T-helper 2 cell treated with Interferon-gamma antibody and Interleukin-4, amounts not matched to agents 5 μg/mL and 100 μg/mL, for 36 hours (primary cell): ENCODE measurements at regions not wholly inside any gene's neighbourhood (a gene's known extent, or its start where the extent isn't known, plus 50 kb on each side); places are given as distances from the start of the nearest gene placed in this dataset.
"Not testable (repeated sequence)": the region's sequence is repeated elsewhere in the genome, so short reads cannot be mapped to it uniquely, and the experiment has no call there.

Experiments used
- DNase-seq: peaks from one replicate; pipeline ENCODE4 v3.0.0; 2021; ENCODE audit warnings: low spot score
- H3K27ac Mint-ChIP-seq: one replicate; pipeline ENCODE4 v1.8.0; 2021; ENCODE audit warnings: mild to moderate bottlenecking, mixed read lengths
- H3K27me3 Mint-ChIP-seq: one replicate; pipeline ENCODE4 v1.8.0; 2021; ENCODE audit warnings: low read depth, mixed read lengths
- H3K36me3 Mint-ChIP-seq: one replicate; pipeline ENCODE4 v1.8.0; 2021; ENCODE audit warnings: low read depth, mixed read lengths
- H3K4me1 Mint-ChIP-seq: one replicate; pipeline ENCODE4 v1.8.0; 2021; ENCODE audit warnings: low read depth, mixed read lengths
- H3K4me3 Mint-ChIP-seq: one replicate; pipeline ENCODE4 v1.8.0; 2022; ENCODE audit warnings: mild to moderate bottlenecking, moderate library complexity, mixed read lengths
- H3K9me3 Mint-ChIP-seq: one replicate; pipeline ENCODE4 v1.8.0; 2021; ENCODE audit warnings: mixed read lengths

GRCh38 chr10:61818251-61818650 lies 83.2 kb upstream of the ARID5B start:
- not testable (repeated sequence) for H3K4me3 Mint-ChIP-seq, DNase-seq, H3K36me3 Mint-ChIP-seq, H3K9me3 Mint-ChIP-seq, H3K27me3 Mint-ChIP-seq, H3K27ac Mint-ChIP-seq
- H3K4me1 Mint-ChIP-seq = peaks cover 27% of the 10 kb centered on the region

DNA sequence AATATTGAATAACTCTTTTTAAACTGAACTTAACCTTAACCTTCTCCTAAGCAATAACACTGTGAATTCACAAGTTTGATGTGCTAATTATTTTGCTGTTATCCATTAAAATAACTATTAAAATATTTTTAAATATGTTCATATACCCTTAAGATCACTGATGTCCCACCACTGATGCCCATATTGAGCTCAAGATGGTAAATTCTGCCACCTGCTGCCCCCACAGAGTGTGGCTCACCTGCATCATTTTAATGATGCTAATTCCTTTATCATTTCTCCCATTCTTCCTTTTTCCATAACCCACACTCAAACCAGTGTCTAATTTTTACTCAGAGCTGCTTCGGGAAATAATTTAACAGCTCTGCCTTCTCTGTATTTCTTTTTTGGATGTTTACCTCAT lies 82.3 kb upstream of the ARID5B start:
- no peak overlapping the region for H3K4me3 Mint-ChIP-seq
- peaks cover 23% of the 10 kb centered on the region for H3K4me1 Mint-ChIP-seq
- H3K9me3 Mint-ChIP-seq = no peaks in the 10 kb centered on the region
- no peaks in the 10 kb centered on the region for H3K27me3 Mint-ChIP-seq
- no peaks in the 10 kb centered on the region for H3K36me3 Mint-ChIP-seq
- no peak overlapping the region for H3K27ac Mint-ChIP-seq
- DNase-seq = no peak

- Mint-ChIP-seq H3K27me3 (no peaks in the 10 kb centered on the region), H3K4me3 (no peak overlapping the region), H3K9me3 (no peaks in the 10 kb centered on the region), H3K27ac (no peak overlapping the region), H3K36me3 (no peaks in the 10 kb centered on the region), H3K4me1 (peaks cover 14% of the 10 kb centered on the region)
- DNase-seq = no peak
Observed at GRCh38 chr10:61821153-61821552, 80.3 kb upstream of the ARID5B start.

- H3K27me3 Mint-ChIP-seq = no peaks in the 10 kb centered on the region
- no peaks in the 10 kb centered on the region for H3K9me3 Mint-ChIP-seq
- no peaks in the 10 kb centered on the region for H3K36me3 Mint-ChIP-seq
- H3K4me3 Mint-ChIP-seq = no peak overlapping the region
- H3K4me1 Mint-ChIP-seq = peaks cover 14% of the 10 kb centered on the region
- no peak for DNase-seq
- no peak overlapping the region for H3K27ac Mint-ChIP-seq
Observed at GRCh38 chr10:61821693-61822092, 79.8 kb upstream of the ARID5B start.

DNA sequence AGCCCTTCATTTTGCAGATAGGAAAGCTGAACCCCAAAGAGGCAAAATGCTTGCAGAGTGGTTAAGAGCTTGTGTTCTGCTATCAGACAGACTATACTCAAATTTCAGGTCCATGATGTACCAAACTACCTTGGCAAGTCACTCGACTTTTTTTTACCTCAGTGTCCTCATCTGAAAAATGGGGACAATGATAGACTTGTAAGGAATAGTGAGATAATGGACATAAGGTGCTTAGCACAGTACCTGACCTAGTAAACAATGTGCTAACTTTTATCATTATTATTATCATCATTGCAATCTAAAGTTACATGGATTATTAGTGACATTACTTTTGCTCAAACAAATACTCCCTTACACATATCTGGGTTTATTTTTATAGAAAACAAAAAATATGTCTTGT lies 79.4 kb upstream of the ARID5B start:
- H3K27me3 Mint-ChIP-seq = no peaks in the 10 kb centered on the region
- H3K9me3 Mint-ChIP-seq = no peaks in the 10 kb centered on the region
- no peak overlapping the region for H3K4me3 Mint-ChIP-seq
- H3K4me1 Mint-ChIP-seq = peaks cover 14% of the 10 kb centered on the region
- no peaks in the 10 kb centered on the region for H3K36me3 Mint-ChIP-seq
- DNase-seq = no peak
- H3K27ac Mint-ChIP-seq = no peak overlapping the region

- peaks cover 3% of the 10 kb centered on the region for H3K27me3 Mint-ChIP-seq
- no peaks in the 10 kb centered on the region for H3K36me3 Mint-ChIP-seq
- no peak overlapping the region for H3K27ac Mint-ChIP-seq
- H3K4me3 Mint-ChIP-seq = no peak overlapping the region
- peaks cover 13% of the 10 kb centered on the region for H3K4me1 Mint-ChIP-seq
- H3K9me3 Mint-ChIP-seq = no peaks in the 10 kb centered on the region
- no peak for DNase-seq
Observed at GRCh38 chr10:61822781-61823230, 78.7 kb upstream of the ARID5B start.

GRCh38 chr10:61825001-61825400 lies 76.5 kb upstream of the ARID5B start:
- Mint-ChIP-seq H3K4me3 (no peak overlapping the region), H3K36me3 (no peaks in the 10 kb centered on the region), H3K9me3 (no peaks in the 10 kb centered on the region), H3K27me3 (peaks cover 3% of the 10 kb centered on the region), H3K4me1 (peaks cover 4% of the 10 kb centered on the region), H3K27ac (no peak overlapping the region)
- DNase-seq = no peak

DNA sequence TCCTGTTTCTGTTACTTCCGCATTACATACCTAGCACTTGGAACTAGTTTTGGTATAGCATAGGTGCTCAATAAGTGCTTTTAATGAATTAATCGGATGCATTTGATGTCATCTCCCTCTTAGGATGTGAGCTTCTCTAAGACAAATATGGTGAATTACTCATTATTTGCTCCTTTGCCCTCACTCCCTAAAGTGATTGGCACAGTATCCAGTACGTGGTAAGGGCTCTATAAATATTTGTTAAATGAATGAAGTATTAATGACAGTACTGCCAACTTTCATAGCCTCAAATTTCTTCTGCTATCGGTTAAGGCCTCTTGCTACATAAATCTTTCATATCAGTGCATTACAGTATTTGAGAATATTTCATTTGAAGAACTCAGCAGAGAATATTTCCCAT lies 75.9 kb upstream of the ARID5B start:
- no peak overlapping the region for H3K4me3 Mint-ChIP-seq
- no peaks in the 10 kb centered on the region for H3K9me3 Mint-ChIP-seq
- H3K36me3 Mint-ChIP-seq = no peaks in the 10 kb centered on the region
- DNase-seq = no peak
- H3K27me3 Mint-ChIP-seq = peaks cover 3% of the 10 kb centered on the region
- peaks cover 6% of the 10 kb centered on the region for H3K4me1 Mint-ChIP-seq
- no peak overlapping the region for H3K27ac Mint-ChIP-seq

DNA sequence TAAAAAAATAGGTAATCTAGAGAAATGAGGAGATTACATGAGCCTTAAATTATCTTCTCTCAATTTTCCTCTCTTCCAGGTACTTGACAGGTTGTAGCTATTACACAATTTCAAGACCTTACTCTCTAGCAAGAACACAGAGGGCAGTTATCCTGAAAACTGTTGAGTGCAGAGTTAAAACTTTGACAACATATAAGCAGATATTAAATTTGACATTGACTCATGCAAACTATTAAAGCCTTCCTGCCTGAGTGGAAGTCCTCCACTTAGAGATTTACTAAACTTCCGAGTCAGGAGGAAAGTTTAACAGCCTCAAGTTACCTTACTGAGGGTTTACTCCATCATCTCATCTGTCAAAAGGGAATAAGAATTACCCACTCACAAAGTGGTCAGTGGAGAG lies 73.5 kb upstream of the ARID5B start:
- H3K27ac Mint-ChIP-seq = no peak overlapping the region
- peaks cover 3% of the 10 kb centered on the region for H3K27me3 Mint-ChIP-seq
- peaks cover 4% of the 10 kb centered on the region for H3K4me1 Mint-ChIP-seq
- no peak for DNase-seq
- no peak overlapping the region for H3K4me3 Mint-ChIP-seq
- H3K36me3 Mint-ChIP-seq = no peaks in the 10 kb centered on the region
- no peaks in the 10 kb centered on the region for H3K9me3 Mint-ChIP-seq

- Mint-ChIP-seq H3K4me3 (no peak overlapping the region), H3K27me3 (peaks cover 3% of the 10 kb centered on the region), H3K9me3 (no peaks in the 10 kb centered on the region), H3K27ac (no peak overlapping the region), H3K4me1 (peaks cover 4% of the 10 kb centered on the region), H3K36me3 (no peaks in the 10 kb centered on the region)
- DNase-seq = no peak
Observed at GRCh38 chr10:61828788-61829187, 72.7 kb upstream of the ARID5B start.

DNA sequence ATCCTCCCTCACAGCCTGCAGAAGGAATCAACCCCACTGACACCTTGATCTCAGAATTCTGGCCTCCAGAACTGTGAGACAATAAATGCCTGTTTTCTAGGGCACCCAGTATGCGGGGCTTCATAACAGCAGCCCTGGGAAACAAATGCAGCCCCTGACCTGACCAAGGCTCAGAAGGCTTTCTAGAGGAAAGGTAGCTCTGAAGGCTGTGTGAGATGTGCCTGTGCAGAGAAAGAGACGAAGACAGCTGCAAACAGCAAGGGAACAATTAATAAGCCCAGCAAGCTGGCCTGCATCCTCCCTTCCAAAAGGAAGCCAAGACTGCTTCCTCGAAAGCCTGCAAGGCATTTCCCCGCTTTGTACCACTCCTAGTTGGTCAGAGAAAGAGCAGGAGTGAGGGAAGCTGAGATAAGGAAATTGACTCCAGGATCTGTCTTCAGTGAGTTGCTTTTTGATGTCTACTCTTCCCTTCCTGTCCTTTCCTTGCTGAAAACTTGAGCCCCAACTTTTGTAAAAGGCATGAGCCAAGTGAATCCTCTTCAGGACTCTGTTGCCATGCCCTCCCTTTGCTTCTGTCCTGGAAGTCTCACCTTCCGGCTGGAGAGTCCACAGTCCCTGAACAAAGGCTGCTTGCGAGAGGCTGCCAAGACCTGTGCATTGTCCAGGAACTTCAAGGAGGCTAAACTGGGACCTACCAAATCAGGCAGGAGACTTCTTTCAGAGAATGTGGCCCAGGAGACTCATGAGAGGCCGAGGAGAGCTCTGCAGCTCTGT lies 71.2 kb upstream of the ARID5B start:
- peaks cover 3% of the 10 kb centered on the region for H3K27me3 Mint-ChIP-seq
- H3K9me3 Mint-ChIP-seq = no peaks in the 10 kb centered on the region
- no peak for DNase-seq
- H3K27ac Mint-ChIP-seq = no peak overlapping the region
- H3K4me1 Mint-ChIP-seq = peaks cover 8% of the 10 kb centered on the region
- no peak overlapping the region for H3K4me3 Mint-ChIP-seq
- no peaks in the 10 kb centered on the region for H3K36me3 Mint-ChIP-seq

DNA sequence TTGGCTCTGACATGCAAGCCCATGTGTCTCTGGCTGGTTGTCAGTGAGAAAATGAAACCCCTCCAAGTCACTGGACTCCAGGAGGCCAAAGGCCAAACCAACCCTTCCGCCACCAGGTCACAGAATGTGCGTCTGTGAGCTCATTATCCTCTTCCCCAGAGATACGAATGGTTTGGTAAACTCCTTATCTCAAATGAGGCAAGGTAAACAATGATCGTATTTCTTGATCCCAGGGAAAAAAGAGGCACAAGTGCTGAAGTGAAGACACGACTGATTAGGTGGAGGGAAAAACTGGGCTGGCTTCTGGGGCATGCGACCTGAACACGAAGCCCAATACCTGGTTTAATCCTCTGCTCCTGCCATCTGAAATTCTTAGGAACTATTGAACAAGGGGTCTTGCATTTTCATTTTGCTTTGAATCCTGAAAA lies 70.6 kb upstream of the ARID5B start:
- H3K4me1 Mint-ChIP-seq = peaks cover 12% of the 10 kb centered on the region
- no peaks in the 10 kb centered on the region for H3K36me3 Mint-ChIP-seq
- H3K27ac Mint-ChIP-seq = no peak overlapping the region
- peaks cover 3% of the 10 kb centered on the region for H3K27me3 Mint-ChIP-seq
- H3K4me3 Mint-ChIP-seq = no peak overlapping the region
- no peak for DNase-seq
- no peaks in the 10 kb centered on the region for H3K9me3 Mint-ChIP-seq

DNA sequence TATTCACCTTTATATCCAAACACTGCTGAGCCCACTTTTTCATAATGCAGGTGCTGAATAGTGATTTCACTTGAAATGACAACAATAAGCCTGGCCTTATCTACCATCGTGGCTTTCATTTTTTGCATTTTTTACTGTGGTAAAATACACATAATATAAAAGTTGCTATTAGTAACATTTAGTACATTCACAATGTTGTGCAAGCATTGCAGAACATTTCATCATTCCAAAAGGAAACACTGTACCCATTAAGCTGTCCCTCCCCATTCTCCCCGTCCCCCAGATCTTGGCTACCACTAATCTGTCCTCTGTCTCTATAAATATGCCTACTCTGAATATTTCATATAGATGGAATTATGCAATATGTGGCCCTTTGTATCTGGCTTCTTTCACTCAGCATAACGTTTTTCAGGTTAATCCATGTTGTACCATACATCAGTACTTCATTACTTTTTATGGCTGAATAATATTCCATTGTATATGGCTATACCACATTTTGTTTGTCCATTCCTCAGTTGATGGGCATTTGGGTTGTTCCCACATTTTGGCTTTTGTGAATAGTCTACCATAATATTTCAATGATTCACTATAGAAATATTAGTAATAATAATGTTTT lies 68.5 kb upstream of the ARID5B start:
- Mint-ChIP-seq H3K4me3 (no peak overlapping the region), H3K36me3 (no peaks in the 10 kb centered on the region), H3K27me3 (no peaks in the 10 kb centered on the region), H3K4me1 (peaks cover 25% of the 10 kb centered on the region), H3K9me3 (no peaks in the 10 kb centered on the region), H3K27ac (no peak overlapping the region)
- no peak for DNase-seq

- H3K9me3 Mint-ChIP-seq = no peaks in the 10 kb centered on the region
- no peaks in the 10 kb centered on the region for H3K36me3 Mint-ChIP-seq
- H3K4me3 Mint-ChIP-seq = no peak overlapping the region
- H3K4me1 Mint-ChIP-seq = peaks cover 25% of the 10 kb centered on the region
- no peak overlapping the region for H3K27ac Mint-ChIP-seq
- H3K27me3 Mint-ChIP-seq = no peaks in the 10 kb centered on the region
- DNase-seq = no peak
Observed at GRCh38 chr10:61834519-61834918, 67.0 kb upstream of the ARID5B start.
